Natural killer cell treated with Interleukin-12 subunit alpha and Interleukin-12 subunit beta and Interleukin-15 and Interleukin-18, amount 100 ng/mL, for 72 hours (primary cell): ENCODE measurements at regions not wholly inside any gene's neighbourhood (a gene's known extent, or its start where the extent isn't known, plus 50 kb on each side); places are given as distances from the start of the nearest gene placed in this dataset.

Experiments used
- ATAC-seq, 2 donors: fragments of 150-1000 bp; cut with Tn5 transposase in 1 of 2; sonication (Bioruptor Pico), chemical (Tn5 transposase) in 1 of 2; 2 replicates each; pipeline ENCODE4 v1.10.0; 2021
- DNase-seq: peaks from one replicate; pipeline ENCODE4 v3.0.0; 2022; ENCODE audit warnings: low spot score
- H3K27ac Mint-ChIP-seq, 2 donors: 1 replicate in 1 of 2; 2 replicates in 1 of 2; pipeline ENCODE4 v1.8.0; 2022; ENCODE audit warnings: mixed read lengths in 2 of 2, mild to moderate bottlenecking in 1 of 2, moderate library complexity in 1 of 2
- H3K27me3 Mint-ChIP-seq, 2 donors: 1 replicate in 1 of 2; 2 replicates in 1 of 2; pipeline ENCODE4 v1.8.0; 2022; ENCODE audit warnings: mixed read lengths in 2 of 2
- H3K36me3 Mint-ChIP-seq: one replicate; pipeline ENCODE4 v1.8.0; 2022; ENCODE audit warnings: mixed read lengths
- H3K4me1 Mint-ChIP-seq, 2 donors: 1 replicate in 1 of 2; 2 replicates in 1 of 2; pipeline ENCODE4 v1.8.0; 2022; ENCODE audit warnings: low read depth in 2 of 2, mixed read lengths in 2 of 2, mild to moderate bottlenecking in 1 of 2
- H3K4me3 Mint-ChIP-seq: one replicate; pipeline ENCODE4 v1.8.0; 2022; ENCODE audit warnings: mixed read lengths
- H3K9me3 Mint-ChIP-seq: 2 replicates; pipeline ENCODE4 v1.8.0; 2022; ENCODE audit warnings: mixed read lengths

GRCh38 chr5:27234916-27235315 lies 196.5 kb upstream of the CDH9 start:
- Mint-ChIP-seq H3K9me3 (peaks cover 5% of the 10 kb centered on the region), H3K27me3 (no peaks in the 10 kb centered on the region), H3K36me3 (peaks cover 3% of the 10 kb centered on the region), H3K27ac (no peak overlapping the region), H3K4me1 (no peaks in the 10 kb centered on the region), H3K4me3 (no peak overlapping the region)
- no peak for ATAC-seq
- no peak for DNase-seq

- ATAC-seq (no peak), DNase-seq (no peak)
- no peak overlapping the region for H3K4me3 Mint-ChIP-seq
- H3K27me3 Mint-ChIP-seq = no peaks in the 10 kb centered on the region
- H3K4me1 Mint-ChIP-seq = no peaks in the 10 kb centered on the region
- H3K27ac Mint-ChIP-seq = no peak overlapping the region
- H3K9me3 Mint-ChIP-seq = peaks cover 12% of the 10 kb centered on the region
- no peaks in the 10 kb centered on the region for H3K36me3 Mint-ChIP-seq
Measured at GRCh38 chr5:27221410-27221809, 183.0 kb upstream of the CDH9 start.

GRCh38 chr5:27220752-27221151 lies 182.4 kb upstream of the CDH9 start:
- no peak for ATAC-seq
- H3K9me3 Mint-ChIP-seq = peaks cover 7% of the 10 kb centered on the region
- no peak for DNase-seq
- H3K36me3 Mint-ChIP-seq = no peaks in the 10 kb centered on the region
- no peak overlapping the region for H3K27ac Mint-ChIP-seq
- H3K4me1 Mint-ChIP-seq = no peaks in the 10 kb centered on the region
- no peak overlapping the region for H3K4me3 Mint-ChIP-seq
- H3K27me3 Mint-ChIP-seq = no peaks in the 10 kb centered on the region

GRCh38 chr5:27217977-27218376 lies 179.6 kb upstream of the CDH9 start:
- H3K4me3 Mint-ChIP-seq = no peak overlapping the region
- H3K27ac Mint-ChIP-seq = no peak overlapping the region
- no peaks in the 10 kb centered on the region for H3K4me1 Mint-ChIP-seq
- H3K27me3 Mint-ChIP-seq = no peaks in the 10 kb centered on the region
- no peak for ATAC-seq
- no peak for DNase-seq
- H3K9me3 Mint-ChIP-seq = peaks cover 3% of the 10 kb centered on the region
- no peaks in the 10 kb centered on the region for H3K36me3 Mint-ChIP-seq

- H3K4me3 Mint-ChIP-seq = no peak overlapping the region
- no peaks in the 10 kb centered on the region for H3K4me1 Mint-ChIP-seq
- ATAC-seq = no peak
- no peak for DNase-seq
- H3K9me3 Mint-ChIP-seq = peaks cover 3% of the 10 kb centered on the region
- no peaks in the 10 kb centered on the region for H3K27me3 Mint-ChIP-seq
- H3K36me3 Mint-ChIP-seq = no peaks in the 10 kb centered on the region
- no peak overlapping the region for H3K27ac Mint-ChIP-seq
Measured at GRCh38 chr5:27217155-27217956, 179.0 kb upstream of the CDH9 start.

- Mint-ChIP-seq H3K36me3 (no peaks in the 10 kb centered on the region), H3K27ac (no peak overlapping the region), H3K4me3 (no peak overlapping the region), H3K27me3 (no peaks in the 10 kb centered on the region), H3K4me1 (no peaks in the 10 kb centered on the region), H3K9me3 (peaks cover 3% of the 10 kb centered on the region)
- no peak for DNase-seq
- ATAC-seq = no peak
Measured at GRCh38 chr5:27216367-27216950, 178.1 kb upstream of the CDH9 start.

- H3K27me3 Mint-ChIP-seq = no peaks in the 10 kb centered on the region
Measured at GRCh38 chr5:27208051-27208450, 169.7 kb upstream of the CDH9 start.

GRCh38 chr5:27191786-27192510 lies 153.6 kb upstream of the CDH9 start:
- H3K27ac Mint-ChIP-seq = no peak overlapping the region
- H3K4me1 Mint-ChIP-seq = no peaks in the 10 kb centered on the region
- no peak overlapping the region for H3K4me3 Mint-ChIP-seq
- no peak for ATAC-seq
- DNase-seq = no peak
- peaks cover 10% of the 10 kb centered on the region for H3K9me3 Mint-ChIP-seq
- H3K27me3 Mint-ChIP-seq = no peaks in the 10 kb centered on the region
- peaks cover 9% of the 10 kb centered on the region for H3K36me3 Mint-ChIP-seq

More at GRCh38 chr5:27208051-27208450, 169.7 kb upstream of the CDH9 start:
- Mint-ChIP-seq H3K4me1 (no peaks in the 10 kb centered on the region), H3K27ac (no peak overlapping the region), H3K36me3 (peaks cover 8% of the 10 kb centered on the region), H3K4me3 (no peak overlapping the region), H3K9me3 (peaks cover 19% of the 10 kb centered on the region)
- no peak for DNase-seq
- no peak for ATAC-seq

GRCh38 chr5:27172693-27173092 lies 134.3 kb upstream of the CDH9 start:
- Mint-ChIP-seq H3K27me3 (no peaks in the 10 kb centered on the region), H3K27ac (no peak overlapping the region), H3K4me1 (no peaks in the 10 kb centered on the region), H3K9me3 (peaks cover 5% of the 10 kb centered on the region), H3K36me3 (peaks cover 9% of the 10 kb centered on the region), H3K4me3 (no peak overlapping the region)
- ATAC-seq = no peak
- DNase-seq = no peak

GRCh38 chr5:27171761-27172261 lies 133.4 kb upstream of the CDH9 start:
- no peaks in the 10 kb centered on the region for H3K27me3 Mint-ChIP-seq
- no peaks in the 10 kb centered on the region for H3K4me1 Mint-ChIP-seq
- H3K4me3 Mint-ChIP-seq = no peak overlapping the region
- peaks cover 5% of the 10 kb centered on the region for H3K9me3 Mint-ChIP-seq
- peaks cover 9% of the 10 kb centered on the region for H3K36me3 Mint-ChIP-seq
- DNase-seq (no peak), ATAC-seq (no peak)
- no peak overlapping the region for H3K27ac Mint-ChIP-seq

- no peak overlapping the region for H3K27ac Mint-ChIP-seq
- no peak for DNase-seq
- no peaks in the 10 kb centered on the region for H3K27me3 Mint-ChIP-seq
- H3K4me3 Mint-ChIP-seq = no peak overlapping the region
- H3K36me3 Mint-ChIP-seq = peaks cover 20% of the 10 kb centered on the region
- H3K9me3 Mint-ChIP-seq = peaks cover 32% of the 10 kb centered on the region
- ATAC-seq = no peak
- no peaks in the 10 kb centered on the region for H3K4me1 Mint-ChIP-seq
Measured at GRCh38 chr5:27158775-27159174, 120.4 kb upstream of the CDH9 start.

- no peak for ATAC-seq
- Mint-ChIP-seq H3K27ac (no peak overlapping the region), H3K9me3 (peaks cover 31% of the 10 kb centered on the region), H3K4me1 (no peaks in the 10 kb centered on the region), H3K27me3 (no peaks in the 10 kb centered on the region), H3K36me3 (peaks cover 20% of the 10 kb centered on the region), H3K4me3 (no peak overlapping the region)
- DNase-seq = no peak
Measured at GRCh38 chr5:27158171-27158570, 119.8 kb upstream of the CDH9 start.

GRCh38 chr5:27144456-27144855 lies 106.1 kb upstream of the CDH9 start:
- Mint-ChIP-seq H3K4me3 (no peak overlapping the region), H3K36me3 (peaks cover 6% of the 10 kb centered on the region), H3K27ac (no peak overlapping the region), H3K9me3 (peaks cover 12% of the 10 kb centered on the region), H3K27me3 (no peaks in the 10 kb centered on the region), H3K4me1 (no peaks in the 10 kb centered on the region)
- no peak for ATAC-seq
- no peak for DNase-seq

GRCh38 chr5:27140831-27141230 lies 102.4 kb upstream of the CDH9 start:
- Mint-ChIP-seq H3K9me3 (peaks cover 22% of the 10 kb centered on the region), H3K27ac (no peak overlapping the region), H3K27me3 (no peaks in the 10 kb centered on the region), H3K4me1 (no peaks in the 10 kb centered on the region), H3K4me3 (no peak overlapping the region), H3K36me3 (peaks cover 17% of the 10 kb centered on the region)
- DNase-seq = no peak
- ATAC-seq = no peak
